ENCODE measurements at regions not wholly inside any gene's neighbourhood (a gene's known extent, or its start where the extent isn't known, plus 50 kb on each side); places are given as distances from the start of the nearest gene placed in this dataset.

DNA sequence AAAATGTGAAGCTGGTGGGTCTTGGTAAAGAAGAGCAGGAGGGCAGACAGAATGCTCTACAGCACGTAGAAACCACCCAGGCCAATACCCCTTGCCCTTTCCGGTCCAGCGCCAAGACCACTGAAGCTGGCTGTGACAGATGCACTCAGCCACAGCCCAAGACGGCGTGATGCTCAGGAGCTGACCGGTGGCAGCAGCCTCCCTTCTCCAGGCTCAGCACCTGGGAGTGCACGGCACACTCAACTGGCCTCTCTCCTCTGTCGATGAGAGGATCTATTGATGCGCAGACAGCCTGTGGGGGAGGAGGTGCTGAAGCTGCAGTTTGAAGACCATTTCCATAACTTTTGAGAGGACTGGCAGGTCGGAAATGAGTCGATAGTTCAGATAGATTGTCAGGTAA, 141.0 kb upstream of the MYT1L start:
- Histone ChIP-seq H4K20me1 (ENCODE audit: insufficient read depth, low read length) (no peaks in the 10 kb centered on the region), H3K27me3 (replicated peaks; ENCODE audit: insufficient read depth, low read length) (no peaks in the 10 kb centered on the region), H3K9ac (ENCODE audit: low read length) (no peak overlapping the region), H2AFZ (ENCODE audit: low read length) (no peak overlapping the region), H3K4me2 (ENCODE audit: low read depth, low read length) (no peak overlapping the region), H3K36me3 (replicated peaks; ENCODE audit: insufficient read depth, low read length) (no peaks in the 10 kb centered on the region), H3K27ac (ENCODE audit: low read length) (no peak overlapping the region), H3F3A (ENCODE audit: insufficient read depth, low read length) (no peaks in the 10 kb centered on the region), H3K9me3 (replicated peaks; ENCODE audit: insufficient read depth, low read length) (no peaks in the 10 kb centered on the region), H3K9me2 (replicated peaks; ENCODE audit: insufficient read depth, low read length) (no peaks in the 10 kb centered on the region), H3K4me1 (ENCODE audit: low read length) (no peaks in the 10 kb centered on the region), H3K4me3 (ENCODE audit: low read length) (no peak overlapping the region), H3K79me2 (ENCODE audit: low read length) (no peaks in the 10 kb centered on the region)
- DNase-seq = no peak
- no peak for TF ChIP-seq CTCF (IDR thresholded peaks at IDR 0.05; ENCODE audit: low read length)
- TF ChIP-seq EZH2phosphoT487 (IDR thresholded peaks at IDR 0.05; ENCODE audit: low read length) = no peak
- TF ChIP-seq EZH2 (optimal IDR thresholded peaks at IDR 0.05; ENCODE audit: low read depth, low read length) = no peak

GRCh38 chr2:2466534-2466933, 135.5 kb upstream of the MYT1L start:
- DNase-seq = no peak
- Histone ChIP-seq H3K9me2 (replicated peaks; ENCODE audit: insufficient read depth, low read length) (no peaks in the 10 kb centered on the region), H3K27ac (ENCODE audit: low read length) (no peak overlapping the region), H3K9me3 (replicated peaks; ENCODE audit: insufficient read depth, low read length) (no peaks in the 10 kb centered on the region), H3K4me2 (ENCODE audit: low read depth, low read length) (no peak overlapping the region), H3K27me3 (replicated peaks; ENCODE audit: insufficient read depth, low read length) (no peaks in the 10 kb centered on the region), H3F3A (ENCODE audit: insufficient read depth, low read length) (no peaks in the 10 kb centered on the region), H3K4me1 (ENCODE audit: low read length) (no peaks in the 10 kb centered on the region), H2AFZ (ENCODE audit: low read length) (no peak overlapping the region), H3K4me3 (ENCODE audit: low read length) (no peak overlapping the region), H3K79me2 (ENCODE audit: low read length) (no peaks in the 10 kb centered on the region), H3K9ac (ENCODE audit: low read length) (no peak overlapping the region), H4K20me1 (ENCODE audit: insufficient read depth, low read length) (no peaks in the 10 kb centered on the region), H3K36me3 (replicated peaks; ENCODE audit: insufficient read depth, low read length) (no peaks in the 10 kb centered on the region)
- TF ChIP-seq CTCF (IDR thresholded peaks at IDR 0.05; ENCODE audit: low read length) (no peak), EZH2 (optimal IDR thresholded peaks at IDR 0.05; ENCODE audit: low read depth, low read length) (no peak), EZH2phosphoT487 (IDR thresholded peaks at IDR 0.05; ENCODE audit: low read length) (no peak)

DNA sequence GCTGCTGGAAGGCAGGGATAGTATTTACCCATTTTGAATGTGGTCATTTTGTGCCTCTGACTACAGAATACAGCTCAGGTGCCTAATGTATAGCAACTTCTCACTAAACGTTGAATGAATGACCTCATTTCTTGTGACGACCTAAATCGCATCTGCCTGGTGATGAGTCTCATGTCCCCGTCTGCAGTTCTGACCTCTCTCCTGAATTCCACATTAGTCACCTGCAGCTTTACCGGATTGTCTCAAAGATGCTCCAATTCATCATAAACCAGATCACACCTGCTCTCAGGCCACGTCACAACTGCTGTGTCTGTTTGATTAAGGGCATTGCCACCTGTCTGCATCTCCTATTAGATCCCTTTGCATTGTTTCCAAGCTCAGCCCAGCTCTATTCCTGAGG, 133.6 kb upstream of the MYT1L start:
- H2AFZ ChIP-seq (ENCODE audit: low read length) = no peak overlapping the region
- H3K4me2 ChIP-seq (ENCODE audit: low read depth, low read length) = no peak overlapping the region
- no peaks in the 10 kb centered on the region for H3K27me3 ChIP-seq (replicated peaks; ENCODE audit: insufficient read depth, low read length)
- H3K27ac ChIP-seq (ENCODE audit: low read length) = no peak overlapping the region
- H3K79me2 ChIP-seq (ENCODE audit: low read length) = no peaks in the 10 kb centered on the region
- no peaks in the 10 kb centered on the region for H3F3A ChIP-seq (ENCODE audit: insufficient read depth, low read length)
- no peak overlapping the region for H3K9ac ChIP-seq (ENCODE audit: low read length)
- TF ChIP-seq CTCF (IDR thresholded peaks at IDR 0.05; ENCODE audit: low read length) = no peak
- no peak for TF ChIP-seq EZH2phosphoT487 (IDR thresholded peaks at IDR 0.05; ENCODE audit: low read length)
- no peak for TF ChIP-seq EZH2 (optimal IDR thresholded peaks at IDR 0.05; ENCODE audit: low read depth, low read length)
- no peaks in the 10 kb centered on the region for H3K36me3 ChIP-seq (replicated peaks; ENCODE audit: insufficient read depth, low read length)
- no peak for DNase-seq
- H4K20me1 ChIP-seq (ENCODE audit: insufficient read depth, low read length) = no peaks in the 10 kb centered on the region
- H3K9me2 ChIP-seq (replicated peaks; ENCODE audit: insufficient read depth, low read length) = no peaks in the 10 kb centered on the region
- no peak overlapping the region for H3K4me3 ChIP-seq (ENCODE audit: low read length)
- H3K9me3 ChIP-seq (replicated peaks; ENCODE audit: insufficient read depth, low read length) = no peaks in the 10 kb centered on the region
- no peaks in the 10 kb centered on the region for H3K4me1 ChIP-seq (ENCODE audit: low read length)

All from MM.1S (cell line).